T-helper 2 cell treated with Interferon-gamma antibody and Interleukin-4, amounts not matched to agents 100 ng/mL and 5 ng/mL, for 36 hours (primary cell): ENCODE measurements at regions not wholly inside any gene's neighbourhood (a gene's known extent, or its start where the extent isn't known, plus 50 kb on each side); places are given as distances from the start of the nearest gene placed in this dataset.
"Not testable (repeated sequence)": the region's sequence is repeated elsewhere in the genome, so short reads cannot be mapped to it uniquely, and the experiment has no call there.

Experiments
- intact Hi-C: fragments of 100-400 bp; cut with micrococcal nuclease; formaldehyde crosslinking; loops from one replicate; pipeline ENCODE4 v1.15.1; 2023

- intact Hi-C loops = no loop called here
Observed at GRCh38 chr7:13126347-13126746, 438.9 kb downstream of the ARL4A start.

- intact Hi-C loops = no loop called here
Observed at GRCh38 chr7:13130321-13130720, 442.9 kb downstream of the ARL4A start.

GRCh38 chr7:13130906-13131305 is 443.5 kb downstream of the ARL4A start:
- intact Hi-C loops = not testable (repeated sequence)

GRCh38 chr7:13132314-13132713 is 444.9 kb downstream of the ARL4A start:
- intact Hi-C loops = no loop called here

- intact Hi-C loops = not testable (repeated sequence)
Observed at GRCh38 chr7:13136345-13136744, 448.9 kb downstream of the ARL4A start.

- intact Hi-C loops = no loop called here
Observed at GRCh38 chr7:13139436-13139835, 452.0 kb downstream of the ARL4A start.

- intact Hi-C loops = no loop called here
Observed at GRCh38 chr7:13144673-13145072, 457.2 kb downstream of the ARL4A start.

- intact Hi-C loops = no loop called here
Observed at GRCh38 chr7:13148548-13148947, 461.1 kb downstream of the ARL4A start.

GRCh38 chr7:13151978-13152377 is 464.5 kb downstream of the ARL4A start:
- intact Hi-C loops = no loop called here

GRCh38 chr7:13152755-13153154 is 465.3 kb downstream of the ARL4A start:
- intact Hi-C loops = no loop called here

GRCh38 chr7:13153266-13153665 is 465.8 kb downstream of the ARL4A start:
- intact Hi-C loops = no loop called here

GRCh38 chr7:13153742-13154141 is 466.3 kb downstream of the ARL4A start:
- intact Hi-C loops = no loop called here

GRCh38 chr7:13155188-13155587 is 467.8 kb downstream of the ARL4A start:
- intact Hi-C loops = no loop called here

- intact Hi-C loops = no loop called here
Observed at GRCh38 chr7:13159003-13159402, 471.6 kb downstream of the ARL4A start.

- intact Hi-C loops = no loop called here
Observed at GRCh38 chr7:13159467-13160184, 472.2 kb downstream of the ARL4A start.

- intact Hi-C loops = no loop called here
Observed at GRCh38 chr7:13161125-13161524, 473.7 kb downstream of the ARL4A start.

- intact Hi-C loops = no loop called here
Observed at GRCh38 chr7:13165854-13166253, 478.4 kb downstream of the ARL4A start.

- intact Hi-C loops = no loop called here
Observed at GRCh38 chr7:13166801-13167200, 479.4 kb downstream of the ARL4A start.

GRCh38 chr7:13169356-13169755 is 481.9 kb downstream of the ARL4A start:
- intact Hi-C loops = no loop called here

- intact Hi-C loops = loop anchor here (10.0 kb wide), 1 partner anchor 490 kb away; the partner anchor contains the start of gene ARL4A
Observed at GRCh38 chr7:13174991-13175390, 487.6 kb downstream of the ARL4A start.

GRCh38 chr7:13179011-13179582 is 491.7 kb downstream of the ARL4A start:
- intact Hi-C loops = loop anchor here (10.0 kb wide), 1 partner anchor 494 kb away; the partner anchor contains the start of gene ARL4A

- intact Hi-C loops = loop anchor here (10.0 kb wide), 1 partner anchor 495 kb away; the partner anchor contains the start of gene ARL4A
Observed at GRCh38 chr7:13179775-13180523, 492.5 kb downstream of the ARL4A start.
